DMS 273 (cell line): ENCODE measurements at regions not wholly inside any gene's neighbourhood (a gene's known extent, or its start where the extent isn't known, plus 50 kb on each side); places are given as distances from the start of the nearest gene placed in this dataset.

Source experiments
- DNase-seq: peaks from one replicate; lab custom pipeline; 2025; ENCODE audit not compliant: unreplicated experiment; lab: John Stamatoyannopoulos, UW

DNA sequence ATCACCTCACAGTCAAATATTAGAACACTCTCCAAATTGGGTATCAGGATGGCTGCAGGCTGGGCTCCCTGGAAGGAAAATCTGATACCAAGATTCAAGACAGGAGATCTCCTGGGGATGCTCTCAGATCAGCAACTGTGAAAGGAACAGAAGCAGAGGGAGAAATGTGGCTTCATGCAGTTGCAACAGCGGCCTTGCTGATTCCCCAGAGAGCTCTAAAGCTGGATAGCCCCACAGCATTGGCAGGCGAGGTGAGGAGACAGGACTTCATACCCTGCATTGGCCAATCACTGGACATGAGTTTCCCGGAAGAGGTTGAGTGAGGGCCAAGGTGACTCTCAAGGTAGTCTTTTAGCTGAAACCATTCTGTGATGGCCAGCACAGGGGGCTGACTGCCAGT is 190.6 kb downstream of the PTPN20 start:
- no peak for DNase-seq

DNA sequence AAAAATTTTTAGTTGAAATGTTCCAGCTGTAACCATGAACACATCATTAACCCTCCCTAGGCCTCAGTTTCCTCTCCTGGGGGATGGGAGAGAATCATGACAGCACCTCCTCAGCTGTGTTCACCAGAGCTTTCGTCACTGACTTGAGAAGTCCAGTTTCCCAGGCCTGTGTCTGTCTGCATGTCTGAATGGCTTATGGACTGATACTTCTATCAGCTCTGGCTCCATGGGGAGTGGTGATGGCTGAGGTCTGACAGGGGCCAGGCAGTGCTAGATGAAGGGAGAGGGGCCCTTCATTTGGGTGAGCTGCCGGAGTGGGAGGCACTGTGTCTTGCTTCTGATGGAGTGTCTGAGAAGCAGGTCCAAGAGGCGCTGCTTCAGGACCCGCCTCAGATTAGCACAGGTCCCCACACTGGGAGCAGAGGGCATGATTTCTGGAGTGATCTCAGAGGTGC is 192.9 kb downstream of the PTPN20 start:
- no peak for DNase-seq

DNA sequence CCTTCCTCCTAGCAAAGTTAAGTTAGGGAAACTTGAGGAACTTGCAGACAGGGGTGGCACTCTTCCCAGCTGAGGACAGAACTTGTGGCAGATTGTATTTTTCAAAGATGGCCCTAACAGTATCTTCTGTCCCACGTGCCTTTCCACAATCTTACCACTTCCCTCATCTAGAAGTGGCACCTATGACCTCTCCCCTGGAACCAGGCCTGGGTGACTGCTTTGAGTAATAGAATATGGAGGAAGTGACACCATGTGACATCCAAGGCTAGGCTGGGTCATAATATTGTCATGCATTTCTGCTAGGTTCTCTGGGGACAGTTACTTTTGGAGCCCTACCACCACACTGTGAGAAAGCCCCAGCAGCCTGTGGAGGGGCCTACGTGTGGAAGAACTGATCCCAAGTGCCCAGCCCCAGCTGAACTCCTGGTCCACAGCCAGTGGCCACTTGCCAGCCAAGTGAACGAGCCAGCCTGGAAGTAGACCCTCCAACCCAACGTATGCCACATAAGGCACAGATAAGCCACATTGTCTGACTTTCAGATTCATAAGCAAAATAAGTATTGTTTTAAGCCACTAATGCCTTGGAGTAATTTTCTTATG is 193.7 kb downstream of the PTPN20 start:
- DNase-seq: no peak

- no peak for DNase-seq
These were observed 192.8 kb upstream of the GDF10 start for GRCh38 chr10:47107007-47107747.

- no peak for DNase-seq
These were observed 190.1 kb upstream of the GDF10 start for GRCh38 chr10:47109906-47110305.

DNA sequence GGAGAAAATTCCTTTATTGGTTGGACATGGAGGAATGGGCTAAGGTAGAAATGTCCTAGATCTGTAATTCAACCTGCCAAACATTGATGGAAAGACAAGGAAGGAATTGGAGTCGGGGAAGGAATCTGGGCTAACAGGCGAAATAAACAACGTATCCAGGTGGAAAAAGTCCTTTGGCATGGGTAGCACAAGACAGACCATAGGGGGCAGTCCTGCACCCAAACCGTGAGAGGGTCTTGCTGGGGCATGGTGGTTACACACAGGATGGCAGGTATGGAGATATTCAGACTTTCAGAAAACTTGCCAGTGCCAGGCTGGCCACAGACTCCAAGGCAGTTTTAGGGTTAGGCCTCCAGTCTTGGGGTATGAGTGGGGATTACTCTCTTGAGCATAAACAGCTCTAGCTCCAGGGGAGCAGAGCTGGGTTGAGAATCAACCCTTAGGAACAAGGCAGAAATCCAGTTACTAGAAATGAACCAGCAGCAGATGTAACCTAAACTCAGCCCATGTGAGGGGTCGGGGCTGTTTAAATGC is 188.6 kb upstream of the GDF10 start:
- peak; percentile 1 for DNase-seq

DNA sequence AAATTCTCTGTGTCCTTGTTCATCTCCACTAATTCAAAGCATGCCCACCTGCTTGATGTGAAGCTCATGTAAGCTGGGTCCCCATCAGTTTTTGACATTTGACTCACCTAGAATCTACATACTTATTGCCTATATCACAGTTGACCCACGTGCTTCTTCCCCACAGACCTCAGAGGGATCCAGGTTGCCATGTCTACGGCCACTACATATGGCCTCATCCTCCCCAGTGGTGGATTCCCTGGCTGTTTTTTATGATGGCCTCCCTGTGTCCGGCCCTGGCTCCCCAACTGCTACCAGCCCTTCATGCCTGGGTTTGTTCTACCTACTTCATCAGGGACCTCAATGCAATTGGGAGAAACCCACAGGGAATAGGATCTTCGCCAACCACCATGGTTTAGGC is 187.4 kb upstream of the GDF10 start:
- no peak for DNase-seq

GRCh38 chr10:47113907-47114500 is 186.0 kb upstream of the GDF10 start:
- DNase-seq: no peak

GRCh38 chr10:47114680-47115186 is 185.3 kb upstream of the GDF10 start:
- no peak for DNase-seq

DNA sequence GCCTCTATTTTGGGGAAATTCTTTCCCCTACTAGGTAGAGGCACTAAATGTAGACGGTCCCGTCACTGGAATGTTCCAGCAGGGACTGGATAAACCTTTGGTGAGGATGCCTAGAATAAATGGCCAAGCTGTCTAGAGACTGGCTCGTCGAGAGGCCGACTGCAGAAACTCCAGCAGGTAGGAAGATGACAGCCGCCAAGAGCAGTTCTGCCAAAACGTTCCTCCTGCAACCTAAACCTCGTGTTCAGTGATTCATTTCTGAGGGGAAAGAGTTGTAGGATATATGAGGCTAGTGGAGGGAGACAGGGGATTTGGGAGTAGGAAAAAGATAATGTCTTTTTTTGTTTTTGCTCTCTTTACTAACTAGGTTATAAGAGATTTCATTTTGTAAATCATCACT is 184.7 kb upstream of the GDF10 start:
- no peak for DNase-seq

- no peak for DNase-seq
These were observed 183.6 kb upstream of the GDF10 start for GRCh38 chr10:47116445-47116844.

GRCh38 chr10:47118326-47118725 is 181.7 kb upstream of the GDF10 start:
- DNase-seq: no peak

GRCh38 chr10:47121336-47121735 is 178.7 kb upstream of the GDF10 start:
- DNase-seq: no peak

DNA sequence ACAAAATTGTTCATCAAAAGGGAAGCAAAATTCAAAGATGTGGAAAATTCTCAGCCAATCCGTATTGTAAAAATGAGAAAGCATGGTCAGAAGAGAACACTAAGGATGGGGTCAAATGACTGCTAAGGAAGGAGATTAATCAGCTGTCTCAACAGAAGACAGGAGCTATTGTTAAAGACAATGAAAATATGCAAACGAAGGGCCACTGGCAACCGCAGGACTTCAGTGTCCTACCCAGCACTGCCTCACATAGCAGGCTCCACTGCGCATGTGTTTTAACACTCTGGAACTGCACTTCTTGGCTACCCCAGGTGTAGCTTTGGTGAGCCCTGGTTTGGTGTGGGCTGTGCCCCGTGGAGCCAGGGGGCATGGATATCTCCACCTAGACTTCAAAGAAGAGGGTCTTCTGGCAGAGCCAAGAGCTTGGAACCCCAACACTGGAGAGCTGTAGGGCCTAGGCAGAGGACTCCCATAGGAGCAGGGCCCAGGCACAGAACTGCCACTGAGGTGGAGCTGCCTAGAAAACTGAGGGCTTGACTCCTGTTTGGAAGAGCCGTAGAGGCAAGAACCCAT is 176.2 kb upstream of the GDF10 start:
- DNase-seq: no peak

GRCh38 chr10:47127188-47127785 is 172.7 kb upstream of the GDF10 start:
- no peak for DNase-seq

- DNase-seq: no peak
These were observed 169.5 kb upstream of the GDF10 start for GRCh38 chr10:47130491-47130890.

- DNase-seq: no peak
These were observed 166.0 kb upstream of the GDF10 start for GRCh38 chr10:47133871-47134570.

DNA sequence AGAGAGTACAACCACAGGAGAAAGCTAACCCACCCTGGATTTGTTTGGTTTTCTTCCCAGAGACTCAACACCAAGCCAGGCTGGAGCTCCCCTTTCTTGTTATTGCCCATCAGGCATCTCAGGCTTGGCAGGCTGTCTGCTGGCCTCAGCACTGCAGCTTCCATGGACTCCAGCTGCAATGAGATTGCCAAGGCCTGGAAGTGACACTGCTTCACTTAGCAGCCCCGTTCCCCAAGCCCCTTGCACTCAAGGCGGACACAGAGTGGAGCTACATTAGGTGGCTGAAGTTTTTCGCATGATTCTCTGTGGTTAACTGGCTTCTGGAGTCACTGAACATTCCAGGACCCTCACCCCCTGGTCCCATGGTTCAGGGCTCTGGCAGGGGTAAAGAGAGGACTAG is 163.1 kb upstream of the GDF10 start:
- DNase-seq: no peak

DNA sequence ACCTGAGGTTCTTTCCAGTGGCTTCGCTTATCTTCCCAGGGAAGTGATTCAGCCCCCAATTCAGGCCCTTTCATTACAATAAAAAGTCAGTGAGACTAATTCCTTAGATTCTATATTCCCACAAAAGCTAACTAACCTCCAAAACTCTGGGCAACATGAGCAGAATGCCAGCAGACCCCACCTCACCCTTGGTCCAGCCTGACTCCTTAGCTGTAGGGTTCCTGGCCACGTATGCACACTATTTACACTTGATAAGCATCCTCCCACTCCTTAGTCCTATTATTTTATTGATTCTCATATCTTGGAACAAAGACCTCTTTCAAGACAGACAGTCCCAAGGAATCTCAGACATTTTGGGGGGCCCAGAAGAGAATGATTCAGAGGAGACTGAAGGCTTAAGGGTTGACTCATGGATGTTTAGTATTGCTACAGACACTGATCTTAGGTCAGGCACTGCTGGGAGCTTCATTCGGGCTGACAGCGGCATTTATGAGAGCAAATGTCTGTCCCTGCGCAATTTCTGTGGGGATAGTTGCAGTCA is 162.6 kb upstream of the GDF10 start:
- DNase-seq: no peak

GRCh38 chr10:47139121-47139520 is 160.9 kb upstream of the GDF10 start:
- DNase-seq: no peak
